HL-60 (cell line): ENCODE measurements at regions not wholly inside any gene's neighbourhood (a gene's known extent, or its start where the extent isn't known, plus 50 kb on each side); places are given as distances from the start of the nearest gene placed in this dataset.

Source experiments
- POLR2AphosphoS5 ChIP-seq: IDR thresholded peaks from 2 replicates; pipeline ENCODE4 v1.6.1; 2012; ENCODE audit warnings: low read depth
- REST ChIP-seq: IDR thresholded peaks from 2 replicates; pipeline ENCODE4 v1.6.1; 2012; ENCODE audit warnings: low read depth; ENCODE audit not compliant: insufficient replicate concordance
- TF ChIP-seq, protein P1 (sequence below): IDR thresholded peaks from one replicate; pipeline ENCODE4 v1.5.1; 2011; ENCODE audit warnings: low read length, control low read depth, inconsistent platforms; ENCODE audit not compliant: insufficient read depth

GRCh38 chr13:64180756-64181155 is 2765.1 kb upstream of the PCDH20 start:
- no peak for TF ChIP-seq REST
- TF ChIP-seq, protein P1, sequence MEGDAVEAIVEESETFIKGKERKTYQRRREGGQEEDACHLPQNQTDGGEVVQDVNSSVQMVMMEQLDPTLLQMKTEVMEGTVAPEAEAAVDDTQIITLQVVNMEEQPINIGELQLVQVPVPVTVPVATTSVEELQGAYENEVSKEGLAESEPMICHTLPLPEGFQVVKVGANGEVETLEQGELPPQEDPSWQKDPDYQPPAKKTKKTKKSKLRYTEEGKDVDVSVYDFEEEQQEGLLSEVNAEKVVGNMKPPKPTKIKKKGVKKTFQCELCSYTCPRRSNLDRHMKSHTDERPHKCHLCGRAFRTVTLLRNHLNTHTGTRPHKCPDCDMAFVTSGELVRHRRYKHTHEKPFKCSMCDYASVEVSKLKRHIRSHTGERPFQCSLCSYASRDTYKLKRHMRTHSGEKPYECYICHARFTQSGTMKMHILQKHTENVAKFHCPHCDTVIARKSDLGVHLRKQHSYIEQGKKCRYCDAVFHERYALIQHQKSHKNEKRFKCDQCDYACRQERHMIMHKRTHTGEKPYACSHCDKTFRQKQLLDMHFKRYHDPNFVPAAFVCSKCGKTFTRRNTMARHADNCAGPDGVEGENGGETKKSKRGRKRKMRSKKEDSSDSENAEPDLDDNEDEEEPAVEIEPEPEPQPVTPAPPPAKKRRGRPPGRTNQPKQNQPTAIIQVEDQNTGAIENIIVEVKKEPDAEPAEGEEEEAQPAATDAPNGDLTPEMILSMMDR: no peak
- TF ChIP-seq POLR2AphosphoS5: no peak
